ENCODE measurements at regions not wholly inside any gene's neighbourhood (a gene's known extent, or its start where the extent isn't known, plus 50 kb on each side); places are given as distances from the start of the nearest gene placed in this dataset.
A peak's percentile ranks its signal among the peaks of the same experiment; 100 is the strongest.
"Not testable (repeated sequence)": the region's sequence is repeated elsewhere in the genome, so short reads cannot be mapped to it uniquely, and the experiment has no call there.

GRCh38 chr7:49100908-49101740 lies 176.8 kb downstream of the CDC14C start:
- not testable (repeated sequence) for DNase-seq (ENCODE audit: low read depth)

GRCh38 chr7:49102411-49102810 lies 178.1 kb downstream of the CDC14C start:
- no peak for DNase-seq (ENCODE audit: low read depth)

GRCh38 chr7:49111706-49112105 lies 187.4 kb downstream of the CDC14C start:
- no peak for DNase-seq (ENCODE audit: low read depth)

- DNase-seq (ENCODE audit: low read depth) = no peak
These were observed 187.9 kb downstream of the CDC14C start for GRCh38 chr7:49112222-49112621.

- no peak for DNase-seq (ENCODE audit: low read depth)
These were observed 188.3 kb downstream of the CDC14C start for GRCh38 chr7:49112647-49113046.

GRCh38 chr7:49119706-49120105 lies 195.4 kb downstream of the CDC14C start:
- no peak for DNase-seq (ENCODE audit: low read depth)

- DNase-seq (ENCODE audit: low read depth) = no peak
These were observed 200.9 kb downstream of the CDC14C start for GRCh38 chr7:49125246-49125645.

- no peak for DNase-seq (ENCODE audit: low read depth)
These were observed 203.1 kb downstream of the CDC14C start for GRCh38 chr7:49127359-49127913.

GRCh38 chr7:49137978-49138377 lies 213.6 kb downstream of the CDC14C start:
- DNase-seq (ENCODE audit: low read depth) = no peak

- no peak for DNase-seq (ENCODE audit: low read depth)
These were observed 226.1 kb downstream of the CDC14C start for GRCh38 chr7:49150486-49150885.

- no peak for DNase-seq (ENCODE audit: low read depth)
These were observed 226.8 kb downstream of the CDC14C start for GRCh38 chr7:49151146-49151545.

GRCh38 chr7:49158321-49158720 lies 234.0 kb downstream of the CDC14C start:
- DNase-seq (ENCODE audit: low read depth) = no peak

GRCh38 chr7:49159536-49159935 lies 235.2 kb downstream of the CDC14C start:
- no peak for DNase-seq (ENCODE audit: low read depth)

- DNase-seq (ENCODE audit: low read depth) = peak; percentile 18
These were observed 242.1 kb downstream of the CDC14C start for GRCh38 chr7:49166441-49166840.

- DNase-seq (ENCODE audit: low read depth) = no peak
These were observed 248.3 kb downstream of the CDC14C start for GRCh38 chr7:49172639-49173038.

- peak; percentile 73 for DNase-seq (ENCODE audit: low read depth)
These were observed 250.0 kb downstream of the CDC14C start for GRCh38 chr7:49174396-49174795.

- no peak for DNase-seq (ENCODE audit: low read depth)
These were observed 263.4 kb downstream of the CDC14C start for GRCh38 chr7:49187543-49188268.

GRCh38 chr7:49228426-49229098 lies 304.2 kb downstream of the CDC14C start:
- DNase-seq (ENCODE audit: low read depth) = no peak

- no peak for DNase-seq (ENCODE audit: low read depth)
These were observed 304.9 kb downstream of the CDC14C start for GRCh38 chr7:49229246-49229645.

GRCh38 chr7:49243521-49243920 lies 319.2 kb downstream of the CDC14C start:
- DNase-seq (ENCODE audit: low read depth) = no peak

- DNase-seq (ENCODE audit: low read depth) = no peak
These were observed 320.2 kb downstream of the CDC14C start for GRCh38 chr7:49244543-49244942.

- no peak for DNase-seq (ENCODE audit: low read depth)
These were observed 320.7 kb downstream of the CDC14C start for GRCh38 chr7:49245062-49245461.

Measured in HT1080 (cell line).